GDM1 (cell line): ENCODE measurements at regions not wholly inside any gene's neighbourhood (a gene's known extent, or its start where the extent isn't known, plus 50 kb on each side); places are given as distances from the start of the nearest gene placed in this dataset.

Experiments
- DNase-seq: peaks from one replicate; lab custom pipeline; 2025; lab: John Stamatoyannopoulos, UW

DNA sequence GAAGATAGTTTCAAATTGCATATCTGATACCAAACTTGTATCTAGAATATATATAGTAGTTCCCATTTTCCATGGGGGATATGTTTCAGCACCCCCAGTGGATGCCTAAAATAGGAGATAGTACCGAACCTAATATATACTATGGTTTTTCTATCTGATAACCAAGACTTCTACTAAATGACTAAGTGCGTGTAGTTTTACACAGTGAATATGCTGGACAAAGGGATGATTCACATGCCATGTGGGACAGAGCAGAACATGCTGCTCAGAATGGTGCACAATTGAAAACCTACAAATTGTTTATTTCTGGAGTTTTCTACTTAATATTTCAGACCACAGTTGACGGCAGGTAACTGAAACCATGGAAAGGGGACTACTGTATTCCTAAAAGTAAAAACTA, 73.4 kb upstream of the TP63 start:
- DNase-seq = no peak

DNA sequence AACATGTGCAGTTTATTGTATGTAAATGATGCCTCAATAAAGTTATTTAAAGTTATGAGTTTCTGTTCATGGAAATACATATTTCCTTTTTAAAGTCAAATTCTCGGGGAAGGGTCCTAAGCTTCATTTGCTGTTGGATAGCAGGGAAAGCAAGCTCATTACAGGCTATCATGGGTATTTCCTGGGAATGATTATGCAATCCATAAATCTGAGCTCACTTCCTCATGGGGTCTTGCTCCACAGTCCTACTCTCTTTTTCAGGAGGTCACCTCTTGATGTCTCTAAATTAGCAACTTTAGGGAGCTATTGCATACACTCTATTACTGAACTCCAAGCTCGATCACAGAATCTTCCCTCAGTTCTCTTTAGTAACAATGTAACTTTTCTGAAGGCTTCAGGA, 69.9 kb upstream of the TP63 start:
- no peak for DNase-seq

DNA sequence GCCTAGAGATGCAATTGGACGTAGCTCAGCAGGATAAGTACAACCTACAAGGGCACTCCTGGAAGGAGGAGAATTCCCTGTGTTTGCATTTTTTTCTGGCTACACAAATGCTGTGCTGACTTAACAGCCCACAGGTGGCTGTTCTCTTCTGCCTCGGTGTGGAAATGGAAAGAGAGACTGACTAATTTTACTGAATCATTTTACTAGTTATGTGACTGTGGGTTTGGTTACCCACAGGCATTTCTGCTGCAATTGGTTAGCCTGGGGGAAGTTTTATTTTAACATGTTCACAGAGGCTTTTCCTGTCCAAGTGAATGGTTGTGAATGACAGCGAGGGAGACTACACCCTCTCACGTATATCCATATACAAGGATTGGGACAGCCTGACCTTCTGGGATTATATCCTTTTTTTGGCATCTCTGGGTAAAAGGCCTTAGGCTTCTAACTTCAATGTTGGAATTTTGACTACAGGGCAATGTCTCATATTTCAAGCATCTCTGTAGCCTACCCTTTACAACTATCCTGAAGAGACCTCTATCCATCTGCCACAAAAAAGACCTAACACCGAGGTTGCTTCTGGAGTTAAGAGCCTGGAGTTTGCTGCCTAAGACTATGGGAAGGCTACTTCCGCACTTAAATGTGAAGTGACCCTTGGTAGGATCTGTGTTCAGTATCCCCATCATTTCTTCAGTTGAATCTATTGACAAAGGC, 67.2 kb upstream of the TP63 start:
- DNase-seq = no peak

DNA sequence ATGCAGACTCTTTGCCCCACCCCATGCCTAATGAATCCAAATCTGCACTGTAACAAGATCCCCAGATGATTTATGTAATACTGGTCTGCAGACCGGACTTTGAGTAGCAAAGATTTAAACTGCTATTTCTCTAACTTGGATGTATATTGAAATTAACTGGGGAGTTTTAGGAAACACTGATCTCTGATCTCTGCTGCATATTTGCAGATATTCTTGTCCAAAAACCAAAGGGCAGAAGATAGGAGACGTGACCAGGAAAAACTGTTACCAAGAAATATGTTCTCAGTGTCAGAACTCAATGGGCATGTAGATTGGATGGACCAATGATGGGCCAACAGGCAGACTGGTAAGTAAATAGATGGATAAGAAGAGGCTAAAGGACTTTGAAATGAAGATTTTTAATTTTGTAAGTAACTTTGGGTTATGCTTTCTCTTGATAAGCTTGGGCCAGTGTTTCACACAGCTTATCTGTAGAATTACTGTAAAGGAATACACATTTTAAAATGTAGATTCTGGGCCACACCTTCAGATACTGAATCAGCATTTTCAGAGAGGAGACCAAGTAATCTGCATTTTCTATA, 64.5 kb upstream of the TP63 start:
- DNase-seq = no peak

DNA sequence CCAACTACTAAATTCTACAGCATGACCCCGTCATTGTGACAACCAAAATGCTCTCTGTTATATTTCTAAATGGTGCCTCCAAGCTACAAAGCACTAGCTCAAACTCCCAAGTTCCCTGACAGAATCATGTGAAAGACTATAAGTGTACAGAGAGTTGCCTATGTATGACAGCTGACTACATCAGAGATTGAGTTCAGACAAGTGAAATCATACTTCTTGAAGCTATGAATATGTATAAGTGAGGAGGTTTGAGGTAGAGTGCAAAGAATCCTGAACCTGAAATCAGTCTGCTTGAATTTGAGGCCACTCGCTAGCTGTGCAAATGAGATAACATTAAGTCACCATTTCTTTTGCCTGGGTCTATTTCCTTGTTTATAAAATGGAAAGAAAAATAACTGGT, 63.9 kb upstream of the TP63 start:
- no peak for DNase-seq

DNA sequence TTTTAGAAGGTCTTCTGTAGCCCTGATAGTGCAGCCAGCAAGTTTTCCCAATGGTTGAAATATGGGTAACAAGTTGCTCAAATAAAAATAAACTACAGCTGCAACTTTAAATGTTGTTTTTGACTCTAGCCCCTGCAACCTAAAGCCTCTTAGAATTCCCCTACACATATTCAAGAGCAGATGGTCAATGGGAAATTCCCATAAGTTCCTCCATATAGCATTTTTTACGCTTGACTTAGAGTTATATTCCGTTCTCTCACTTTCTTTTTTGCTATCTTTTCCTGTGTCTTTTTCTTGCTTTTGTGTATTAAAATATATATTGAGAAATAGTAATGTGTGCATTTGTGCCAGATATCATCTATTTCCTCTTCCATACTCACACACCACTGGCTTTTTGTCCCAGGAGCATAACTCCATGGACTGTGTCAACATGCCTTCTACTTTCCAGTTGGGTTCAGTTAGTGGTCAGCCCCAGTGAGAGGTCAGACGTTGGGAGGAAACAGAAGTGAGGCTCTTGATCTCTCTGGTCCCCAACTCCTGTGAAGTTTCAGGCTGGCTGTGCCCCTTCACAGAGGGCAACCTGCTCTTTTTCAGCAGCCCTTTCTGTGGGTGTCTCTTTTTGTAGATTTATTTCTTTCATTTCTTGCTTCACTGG, 63.3 kb upstream of the TP63 start:
- no peak for DNase-seq

DNA sequence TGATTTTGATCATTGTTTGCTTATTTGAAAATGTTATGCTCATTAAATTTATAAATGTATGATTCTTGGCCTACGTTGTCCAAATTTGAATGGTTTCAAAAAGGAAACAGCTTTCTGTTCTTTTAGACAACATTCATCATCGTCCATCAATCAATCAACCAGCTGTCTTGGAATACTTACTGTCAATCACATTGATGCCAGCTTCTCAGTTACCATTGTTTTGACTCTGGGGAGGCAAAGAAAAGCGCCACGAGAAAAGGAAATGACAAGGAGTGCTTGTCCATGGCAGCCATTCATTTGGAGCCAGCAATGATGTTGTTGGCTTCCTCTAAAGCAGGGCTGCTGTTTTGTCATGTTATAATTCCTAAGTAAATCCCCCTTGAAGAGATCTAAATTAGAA, 62.2 kb upstream of the TP63 start:
- no peak for DNase-seq

DNA sequence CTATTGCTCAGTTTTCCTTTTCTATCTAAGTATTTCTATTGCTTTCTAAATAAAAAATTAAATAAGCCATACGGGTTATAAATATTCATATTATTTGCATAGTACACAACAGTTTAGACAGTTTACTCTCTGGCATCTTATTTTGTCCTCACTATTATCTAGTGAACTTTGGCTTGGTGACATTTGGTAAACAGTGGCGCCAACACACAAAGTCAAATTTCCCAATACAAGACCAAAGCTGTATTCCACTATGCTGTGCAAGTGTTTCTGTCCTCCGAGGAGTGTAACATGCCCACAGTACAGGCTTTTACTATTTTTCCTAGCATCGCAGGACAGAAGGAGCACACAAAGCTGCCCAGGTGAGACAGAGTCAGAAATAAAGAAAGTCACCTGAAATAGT, 61.7 kb upstream of the TP63 start:
- no peak for DNase-seq

DNA sequence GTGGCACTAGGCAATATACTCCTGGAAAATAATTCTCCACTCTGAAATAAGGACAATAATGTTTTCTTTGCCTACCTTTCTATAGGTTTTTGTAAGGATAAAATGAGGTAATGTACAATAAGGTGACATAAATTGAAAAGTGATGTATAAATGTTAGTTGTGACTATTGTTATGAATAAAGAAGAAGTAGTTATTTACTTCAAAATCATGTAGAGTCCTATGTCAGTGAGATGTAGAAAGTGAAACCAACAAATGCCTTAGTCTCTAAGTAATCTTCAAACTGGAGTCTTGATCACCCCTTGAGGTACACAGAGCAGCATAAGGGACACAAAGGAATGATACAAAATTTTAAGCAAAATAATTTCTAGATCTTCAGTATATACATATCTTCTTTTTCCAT, 60.3 kb upstream of the TP63 start:
- DNase-seq = no peak

DNA sequence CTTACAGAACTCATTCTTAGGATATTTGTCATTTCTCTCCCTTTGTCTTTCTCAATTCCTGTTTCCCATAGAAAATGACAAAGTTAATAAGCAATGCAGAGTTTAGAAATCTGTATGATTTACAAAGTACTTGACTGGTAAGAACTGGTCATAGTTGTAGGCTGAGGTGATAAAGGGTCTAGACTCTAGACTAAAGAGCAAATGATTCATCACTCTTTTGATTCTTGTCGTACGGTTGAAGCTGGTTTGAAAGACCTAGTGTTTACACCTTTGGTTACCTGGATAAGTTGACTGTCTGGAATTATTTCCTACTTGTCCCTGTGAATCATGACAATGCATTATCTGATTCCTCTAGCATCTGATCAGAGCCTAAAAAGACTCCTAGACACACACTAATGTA, 58.9 kb upstream of the TP63 start:
- DNase-seq = no peak

DNA sequence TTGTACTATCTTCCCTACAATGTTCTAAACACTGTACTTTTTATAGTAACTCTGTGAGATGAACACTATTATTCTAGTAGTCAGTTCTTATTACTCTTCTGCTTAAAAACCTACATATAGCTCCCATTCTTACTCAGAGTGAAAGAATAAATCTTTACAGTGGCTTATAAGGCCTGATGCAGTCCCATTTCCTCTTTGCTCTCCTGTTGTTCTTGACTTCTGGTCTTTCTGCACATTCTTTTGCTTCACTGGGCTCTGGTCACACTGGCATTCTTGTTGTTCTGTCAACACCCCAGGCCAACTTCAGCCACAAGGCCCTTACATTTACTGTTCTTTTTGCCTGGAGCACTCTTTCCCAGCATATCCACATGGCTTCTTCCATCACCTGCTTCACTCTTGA, 58.2 kb upstream of the TP63 start:
- no peak for DNase-seq

DNA sequence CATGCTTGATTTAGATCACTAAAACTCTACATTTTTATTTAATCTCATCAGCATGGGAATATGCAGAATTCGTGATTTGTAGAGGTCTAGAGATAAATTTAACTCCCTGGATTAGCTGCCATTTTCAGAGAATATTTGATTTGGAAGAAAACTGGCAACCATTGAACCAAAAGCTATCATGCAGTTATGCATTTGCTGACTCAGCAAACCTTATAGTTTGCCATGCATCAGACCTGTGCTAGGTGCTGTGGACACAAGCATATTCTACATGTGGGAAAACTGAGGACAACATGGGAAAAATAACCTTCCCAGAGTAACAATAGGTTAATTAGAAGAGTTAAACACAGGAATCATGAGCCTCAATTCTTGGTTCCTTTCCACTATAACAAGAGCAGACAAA, 54.7 kb upstream of the TP63 start:
- no peak for DNase-seq

DNA sequence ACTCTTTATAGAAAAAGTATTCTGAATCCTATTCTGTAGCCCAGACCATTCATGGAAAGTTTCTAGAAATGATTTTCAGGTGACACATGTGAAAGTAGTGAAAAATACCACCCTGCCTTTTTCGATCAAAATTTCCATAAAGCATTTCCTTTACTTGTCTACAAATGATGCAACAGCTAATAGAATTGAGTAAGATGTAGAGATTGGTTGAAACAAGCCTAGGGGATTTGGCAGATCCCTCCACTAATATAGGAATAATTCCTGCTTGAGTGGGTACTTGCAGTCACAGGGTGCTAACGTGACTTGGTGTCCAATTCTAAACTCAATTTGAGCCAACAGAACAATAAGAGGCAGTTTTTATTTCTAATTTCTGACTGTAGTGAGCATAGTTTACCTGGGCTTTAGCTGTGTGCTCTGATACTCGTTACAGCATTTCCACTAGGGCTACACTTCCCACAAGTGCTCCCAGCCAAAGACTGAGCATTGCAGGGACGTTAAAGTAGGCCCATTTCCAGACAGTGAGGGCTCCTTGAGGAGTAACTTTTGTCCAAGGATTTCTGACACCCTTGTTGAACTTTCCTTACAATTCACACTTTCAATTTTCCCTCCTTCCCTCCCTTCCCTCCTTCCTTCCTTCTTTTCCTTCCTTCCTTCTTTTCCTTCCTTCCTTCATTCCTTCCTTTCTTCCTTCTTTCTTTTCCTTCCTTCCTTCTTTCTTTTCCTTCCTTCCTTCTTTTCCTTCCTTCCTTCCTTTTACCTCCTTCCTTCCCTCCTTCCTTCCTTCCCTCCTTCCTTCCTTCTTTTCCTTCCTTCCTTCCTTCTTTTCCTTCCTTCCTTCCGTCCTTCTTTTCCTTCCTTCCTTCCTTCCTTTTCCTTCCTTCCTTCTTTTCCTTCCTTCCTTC, 53.9 kb upstream of the TP63 start:
- DNase-seq = no peak

DNA sequence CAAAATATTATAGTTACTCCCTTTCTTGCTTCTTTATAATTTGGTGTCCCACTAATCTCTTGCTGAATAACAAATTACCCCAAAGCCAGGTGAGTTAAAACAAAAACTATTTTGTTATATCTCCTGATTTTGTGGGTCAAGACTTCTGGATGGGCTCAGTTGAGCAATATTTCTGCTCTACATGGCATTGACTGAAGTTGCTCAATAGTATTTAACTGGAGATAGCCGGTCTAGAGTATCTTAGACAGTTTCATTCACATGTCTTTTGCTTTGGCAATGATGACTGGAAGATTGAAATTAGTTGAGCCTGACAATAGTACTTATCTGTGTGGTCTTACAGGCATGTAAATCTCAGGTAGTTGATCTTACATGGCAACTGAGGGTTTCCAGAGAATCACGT, 51.0 kb upstream of the TP63 start:
- no peak for DNase-seq
